Umbilical cord (tissue), 1 donor: ENCODE measurements at regions not wholly inside any gene's neighbourhood (a gene's known extent, or its start where the extent isn't known, plus 50 kb on each side); places are given as distances from the start of the nearest gene placed in this dataset.
"Not testable (repeated sequence)": the region's sequence is repeated elsewhere in the genome, so short reads cannot be mapped to it uniquely, and the experiment has no call there.

Experiments used
- DNase-seq: peaks from one replicate; pipeline ENCODE4 v3.0.0-alpha.2; 2015; ENCODE audit warnings: low spot score

GRCh38 chr6:15956205-15957106 lies 172.4 kb upstream of the MYLIP start:
- no peak for DNase-seq

- no peak for DNase-seq
Observed at GRCh38 chr6:15955484-15955883, 173.4 kb upstream of the MYLIP start.

- no peak for DNase-seq
Observed at GRCh38 chr6:15953152-15953880, 175.6 kb upstream of the MYLIP start.

- no peak for DNase-seq
Observed at GRCh38 chr6:15952231-15953151, 176.4 kb upstream of the MYLIP start.

- DNase-seq = no peak
Observed at GRCh38 chr6:15950962-15951569, 177.8 kb upstream of the MYLIP start.

GRCh38 chr6:15949982-15950381 lies 178.9 kb upstream of the MYLIP start:
- no peak for DNase-seq

- DNase-seq = no peak
Observed at GRCh38 chr6:15948930-15949900, 179.7 kb upstream of the MYLIP start.

GRCh38 chr6:15947923-15948322 lies 181.0 kb upstream of the MYLIP start:
- no peak for DNase-seq

- DNase-seq = no peak
Observed at GRCh38 chr6:15947436-15947835, 181.4 kb upstream of the MYLIP start.

GRCh38 chr6:15946701-15947385 lies 182.0 kb upstream of the MYLIP start:
- no peak for DNase-seq

- peak; percentile 72 for DNase-seq
Observed at GRCh38 chr6:15945593-15946159, 183.2 kb upstream of the MYLIP start.

GRCh38 chr6:15943423-15943822 lies 185.5 kb upstream of the MYLIP start:
- no peak for DNase-seq

- DNase-seq = no peak
Observed at GRCh38 chr6:15941168-15941567, 187.7 kb upstream of the MYLIP start.

- DNase-seq = no peak
Observed at GRCh38 chr6:15938107-15938506, 190.8 kb upstream of the MYLIP start.

GRCh38 chr6:15937602-15938001 lies 191.3 kb upstream of the MYLIP start:
- no peak for DNase-seq

GRCh38 chr6:15936503-15936902 lies 192.4 kb upstream of the MYLIP start:
- no peak for DNase-seq

- DNase-seq = no peak
Observed at GRCh38 chr6:15935661-15936060, 193.2 kb upstream of the MYLIP start.

- not testable (repeated sequence) for DNase-seq
Observed at GRCh38 chr6:15931697-15932096, 197.2 kb upstream of the MYLIP start.

- no peak for DNase-seq
Observed at GRCh38 chr6:15930207-15930606, 198.7 kb upstream of the MYLIP start.
